ENCODE measurements at regions not wholly inside any gene's neighbourhood (a gene's known extent, or its start where the extent isn't known, plus 50 kb on each side); places are given as distances from the start of the nearest gene placed in this dataset.

- intact Hi-C loops (cut with micrococcal nuclease): no loop called here
Measured at GRCh38 chr6:114439411-114439810, 96.6 kb upstream of the HS3ST5 start.

GRCh38 chr6:114437235-114437634 is 94.4 kb upstream of the HS3ST5 start:
- intact Hi-C loops (cut with micrococcal nuclease): no loop called here

- intact Hi-C loops (cut with micrococcal nuclease): no loop called here
Measured at GRCh38 chr6:114436691-114437090, 93.9 kb upstream of the HS3ST5 start.

- intact Hi-C loops (cut with micrococcal nuclease): no loop called here
Measured at GRCh38 chr6:114435985-114436384, 93.2 kb upstream of the HS3ST5 start.

- intact Hi-C loops (cut with micrococcal nuclease): no loop called here
Measured at GRCh38 chr6:114432400-114432799, 89.6 kb upstream of the HS3ST5 start.

- intact Hi-C loops (cut with micrococcal nuclease): no loop called here
Measured at GRCh38 chr6:114431641-114432040, 88.8 kb upstream of the HS3ST5 start.

- intact Hi-C loops (cut with micrococcal nuclease): no loop called here
Measured at GRCh38 chr6:114430534-114431124, 87.8 kb upstream of the HS3ST5 start.

GRCh38 chr6:114428341-114428740 is 85.5 kb upstream of the HS3ST5 start:
- intact Hi-C loops (cut with micrococcal nuclease): no loop called here

GRCh38 chr6:114421199-114421598 is 78.4 kb upstream of the HS3ST5 start:
- intact Hi-C loops (cut with micrococcal nuclease): no loop called here

- intact Hi-C loops (cut with micrococcal nuclease): no loop called here
Measured at GRCh38 chr6:114419175-114419574, 76.4 kb upstream of the HS3ST5 start.

- intact Hi-C loops (cut with micrococcal nuclease): no loop called here
Measured at GRCh38 chr6:114418304-114418972, 75.6 kb upstream of the HS3ST5 start.

- intact Hi-C loops (cut with micrococcal nuclease): no loop called here
Measured at GRCh38 chr6:114407426-114408035, 64.7 kb upstream of the HS3ST5 start.

GRCh38 chr6:114404339-114404955 is 61.6 kb upstream of the HS3ST5 start:
- intact Hi-C loops (cut with micrococcal nuclease): no loop called here

GRCh38 chr6:114403858-114404257 is 61.0 kb upstream of the HS3ST5 start:
- intact Hi-C loops (cut with micrococcal nuclease): no loop called here

GRCh38 chr6:114398481-114398880 is 55.7 kb upstream of the HS3ST5 start:
- intact Hi-C loops (cut with micrococcal nuclease): no loop called here
